ENCODE measurements at regions not wholly inside any gene's neighbourhood (a gene's known extent, or its start where the extent isn't known, plus 50 kb on each side); places are given as distances from the start of the nearest gene placed in this dataset.

- DNase-seq (no peak), ATAC-seq (peak; percentile 57)
- H3K4me1 ChIP-seq (ENCODE audit: low read depth): peaks cover 6% of the 10 kb centered on the region
- intact Hi-C loops (cut with DNase I, micrococcal nuclease): no loop called here
- no peak overlapping the region for H3K4me3 ChIP-seq
- no peaks in the 10 kb centered on the region for H3K36me3 ChIP-seq (ENCODE audit: low read depth)
- no peaks in the 10 kb centered on the region for H3K9me3 ChIP-seq
- TF ChIP-seq CTCF (IDR thresholded peaks at IDR 0.05): no peak
Measured at GRCh38 chr13:80551650-80552497, 210.9 kb upstream of the SPRY2 start.

- H3K4me1 ChIP-seq (ENCODE audit: low read depth): peaks cover 6% of the 10 kb centered on the region
- intact Hi-C loops (cut with DNase I, micrococcal nuclease): no loop called here
- H3K9me3 ChIP-seq: no peaks in the 10 kb centered on the region
- no peak for TF ChIP-seq CTCF (IDR thresholded peaks at IDR 0.05)
- ATAC-seq: no peak
- no peaks in the 10 kb centered on the region for H3K36me3 ChIP-seq (ENCODE audit: low read depth)
- H3K4me3 ChIP-seq: no peak overlapping the region
- no peak for DNase-seq
Measured at GRCh38 chr13:80550971-80551441, 210.1 kb upstream of the SPRY2 start.

- peaks cover 6% of the 10 kb centered on the region for H3K4me1 ChIP-seq (ENCODE audit: low read depth)
- no peak overlapping the region for H3K4me3 ChIP-seq
- no peaks in the 10 kb centered on the region for H3K9me3 ChIP-seq
- no peak for DNase-seq
- no peak for TF ChIP-seq CTCF (IDR thresholded peaks at IDR 0.05)
- intact Hi-C loops (cut with DNase I, micrococcal nuclease): no loop called here
- H3K36me3 ChIP-seq (ENCODE audit: low read depth): no peaks in the 10 kb centered on the region
- ATAC-seq: no peak
Measured at GRCh38 chr13:80548915-80549314, 208.0 kb upstream of the SPRY2 start.

GRCh38 chr13:80547885-80548825 is 207.2 kb upstream of the SPRY2 start:
- ATAC-seq: no peak
- DNase-seq: no peak
- intact Hi-C loops (cut with DNase I, micrococcal nuclease): no loop called here
- peaks cover 6% of the 10 kb centered on the region for H3K4me1 ChIP-seq (ENCODE audit: low read depth)
- no peaks in the 10 kb centered on the region for H3K9me3 ChIP-seq
- H3K4me3 ChIP-seq: no peak overlapping the region
- H3K36me3 ChIP-seq (ENCODE audit: low read depth): no peaks in the 10 kb centered on the region
- no peak for TF ChIP-seq CTCF (IDR thresholded peaks at IDR 0.05)

GRCh38 chr13:80547341-80547740 is 206.4 kb upstream of the SPRY2 start:
- Histone ChIP-seq H3K36me3 (ENCODE audit: low read depth) (no peaks in the 10 kb centered on the region), H3K9me3 (no peaks in the 10 kb centered on the region), H3K4me1 (ENCODE audit: low read depth) (peaks cover 6% of the 10 kb centered on the region), H3K4me3 (no peak overlapping the region)
- intact Hi-C loops (cut with DNase I, micrococcal nuclease): no loop called here
- ATAC-seq (no peak), DNase-seq (no peak)
- TF ChIP-seq CTCF (IDR thresholded peaks at IDR 0.05): no peak

Data from mucosa of descending colon (tissue), 3 donors.